ENCODE measurements at regions not wholly inside any gene's neighbourhood (a gene's known extent, or its start where the extent isn't known, plus 50 kb on each side); places are given as distances from the start of the nearest gene placed in this dataset.

- no peak for TF ChIP-seq CTCF (IDR thresholded peaks at IDR 0.05)
- TF ChIP-seq POLR2AphosphoS5 (IDR thresholded peaks at IDR 0.05) = no peak
- no peak for TF ChIP-seq POLR2A (IDR thresholded peaks at IDR 0.05)
These were observed 479.1 kb downstream of the SUCLA2 start for GRCh38 chr13:47521890-47522487.
